Body of pancreas (tissue), 4 donors: ENCODE measurements at regions not wholly inside any gene's neighbourhood (a gene's known extent, or its start where the extent isn't known, plus 50 kb on each side); places are given as distances from the start of the nearest gene placed in this dataset.

Experiments
- CTCF ChIP-seq, 7 experiments: fragments of 450-650 bp in 4 of 7; fragments of 200-600 bp in 3 of 7; sonication (generic) in 3 of 7; IDR thresholded peaks; one replicate each; pipeline ENCODE4 v1.5.1; 2016 to 2019; ENCODE audit warnings: antibody characterized with exemption in 7 of 7
- POLR2A ChIP-seq, 3 donors: fragments of 450-650 bp; IDR thresholded peaks; one replicate each; pipeline ENCODE4 v1.6.1; 2016; ENCODE audit warnings: antibody characterized with exemption in 3 of 3, mild to moderate bottlenecking in 2 of 3

- TF ChIP-seq CTCF (IDR thresholded peaks at IDR 0.05) (no peak), POLR2A (IDR thresholded peaks at IDR 0.05) (no peak)
These were observed 245.1 kb downstream of the RHOU start for GRCh38 chr1:228980232-228980937.
